ENCODE measurements at regions not wholly inside any gene's neighbourhood (a gene's known extent, or its start where the extent isn't known, plus 50 kb on each side); places are given as distances from the start of the nearest gene placed in this dataset.

- H3K9me3 ChIP-seq (ENCODE audit: low read length) = no peaks in the 10 kb centered on the region
- H4K20me1 ChIP-seq (ENCODE audit: insufficient read depth, low read length) = no peaks in the 10 kb centered on the region
- no peaks in the 10 kb centered on the region for H3K27me3 ChIP-seq (ENCODE audit: insufficient read depth, low read length)
- H2AFZ ChIP-seq (ENCODE audit: low read length) = no peak overlapping the region
- no peaks in the 10 kb centered on the region for H3K36me3 ChIP-seq (ENCODE audit: insufficient read depth, low read length)
- H3K27ac ChIP-seq (ENCODE audit: low read depth, low read length, poor library complexity, severe bottlenecking) = no peak overlapping the region
- no peak overlapping the region for H3K4me3 ChIP-seq (ENCODE audit: low read depth, low read length, poor library complexity, severe bottlenecking)
- H3K9me2 ChIP-seq (ENCODE audit: low read depth, low read length) = no peaks in the 10 kb centered on the region
- no peaks in the 10 kb centered on the region for H3K79me2 ChIP-seq (ENCODE audit: insufficient read depth, low read length)
- no peak overlapping the region for H3K4me2 ChIP-seq (ENCODE audit: low read length)
- H3K9ac ChIP-seq (ENCODE audit: low read length) = no peak overlapping the region
- H3K4me1 ChIP-seq (ENCODE audit: insufficient read depth, low read length, severe bottlenecking) = no peaks in the 10 kb centered on the region
- no peaks in the 10 kb centered on the region for H3F3A ChIP-seq (ENCODE audit: insufficient read depth, low read length)
- no peak for TF ChIP-seq CTCF (IDR thresholded peaks at IDR 0.05; ENCODE audit: low read length)
- no peak for TF ChIP-seq EZH2 (IDR thresholded peaks at IDR 0.05; ENCODE audit: borderline replicate concordance, low read length)
Observed at GRCh38 chr15:27642981-27643380, 456.1 kb downstream of the OCA2 start.

- no peaks in the 10 kb centered on the region for H3K9me3 ChIP-seq (ENCODE audit: low read length)
- no peak overlapping the region for H3K4me3 ChIP-seq (ENCODE audit: low read depth, low read length, poor library complexity, severe bottlenecking)
- no peaks in the 10 kb centered on the region for H3K27me3 ChIP-seq (ENCODE audit: insufficient read depth, low read length)
- no peak overlapping the region for H3K4me2 ChIP-seq (ENCODE audit: low read length)
- TF ChIP-seq CTCF (IDR thresholded peaks at IDR 0.05; ENCODE audit: low read length) = no peak
- no peak for TF ChIP-seq EZH2 (IDR thresholded peaks at IDR 0.05; ENCODE audit: borderline replicate concordance, low read length)
- H2AFZ ChIP-seq (ENCODE audit: low read length) = no peak overlapping the region
- H3K27ac ChIP-seq (ENCODE audit: low read depth, low read length, poor library complexity, severe bottlenecking) = no peak overlapping the region
- no peaks in the 10 kb centered on the region for H3K36me3 ChIP-seq (ENCODE audit: insufficient read depth, low read length)
- no peaks in the 10 kb centered on the region for H3F3A ChIP-seq (ENCODE audit: insufficient read depth, low read length)
- H3K4me1 ChIP-seq (ENCODE audit: insufficient read depth, low read length, severe bottlenecking) = no peaks in the 10 kb centered on the region
- H4K20me1 ChIP-seq (ENCODE audit: insufficient read depth, low read length) = no peaks in the 10 kb centered on the region
- no peak overlapping the region for H3K9ac ChIP-seq (ENCODE audit: low read length)
- no peaks in the 10 kb centered on the region for H3K9me2 ChIP-seq (ENCODE audit: low read depth, low read length)
- H3K79me2 ChIP-seq (ENCODE audit: insufficient read depth, low read length) = no peaks in the 10 kb centered on the region
Observed at GRCh38 chr15:27639595-27639994, 459.5 kb downstream of the OCA2 start.

- Histone ChIP-seq H3F3A (ENCODE audit: insufficient read depth, low read length) (no peaks in the 10 kb centered on the region), H3K9me3 (ENCODE audit: low read length) (no peaks in the 10 kb centered on the region), H3K4me3 (ENCODE audit: low read depth, low read length, poor library complexity, severe bottlenecking) (no peak overlapping the region), H3K4me2 (ENCODE audit: low read length) (no peak overlapping the region), H3K36me3 (ENCODE audit: insufficient read depth, low read length) (no peaks in the 10 kb centered on the region), H3K27ac (ENCODE audit: low read depth, low read length, poor library complexity, severe bottlenecking) (no peak overlapping the region), H3K9ac (ENCODE audit: low read length) (no peak overlapping the region), H3K79me2 (ENCODE audit: insufficient read depth, low read length) (no peaks in the 10 kb centered on the region), H4K20me1 (ENCODE audit: insufficient read depth, low read length) (no peaks in the 10 kb centered on the region), H3K27me3 (ENCODE audit: insufficient read depth, low read length) (no peaks in the 10 kb centered on the region), H3K9me2 (ENCODE audit: low read depth, low read length) (no peaks in the 10 kb centered on the region), H3K4me1 (ENCODE audit: insufficient read depth, low read length, severe bottlenecking) (no peaks in the 10 kb centered on the region), H2AFZ (ENCODE audit: low read length) (no peak overlapping the region)
- TF ChIP-seq EZH2 (IDR thresholded peaks at IDR 0.05; ENCODE audit: borderline replicate concordance, low read length) (no peak), CTCF (IDR thresholded peaks at IDR 0.05; ENCODE audit: low read length) (no peak)
Observed at GRCh38 chr15:27638958-27639357, 460.2 kb downstream of the OCA2 start.
